EH (cell line): ENCODE measurements at regions not wholly inside any gene's neighbourhood (a gene's known extent, or its start where the extent isn't known, plus 50 kb on each side); places are given as distances from the start of the nearest gene placed in this dataset.
"Not testable (repeated sequence)": the region's sequence is repeated elsewhere in the genome, so short reads cannot be mapped to it uniquely, and the experiment has no call there.

Experiments used
- DNase-seq: peaks from one replicate; pipeline ENCODE4 v3.0.0-alpha.2; 2015; ENCODE audit warnings: low read depth

- no peak for DNase-seq
Observed at GRCh38 chr3:80334534-80334933, 566.7 kb upstream of the ROBO1 start.

- DNase-seq: no peak
Observed at GRCh38 chr3:80331494-80332170, 563.8 kb upstream of the ROBO1 start.

GRCh38 chr3:80314541-80314940 is 546.7 kb upstream of the ROBO1 start:
- not testable (repeated sequence) for DNase-seq

GRCh38 chr3:80308637-80309036 is 540.8 kb upstream of the ROBO1 start:
- DNase-seq: no peak

GRCh38 chr3:80307844-80308243 is 540.0 kb upstream of the ROBO1 start:
- DNase-seq: no peak

- DNase-seq: no peak
Observed at GRCh38 chr3:80297720-80298119, 529.9 kb upstream of the ROBO1 start.

GRCh38 chr3:80285388-80285787 is 517.6 kb upstream of the ROBO1 start:
- DNase-seq: no peak

GRCh38 chr3:80283783-80284182 is 516.0 kb upstream of the ROBO1 start:
- DNase-seq: no peak

GRCh38 chr3:80278056-80278455 is 510.3 kb upstream of the ROBO1 start:
- DNase-seq: no peak

GRCh38 chr3:80275120-80275519 is 507.3 kb upstream of the ROBO1 start:
- no peak for DNase-seq

- no peak for DNase-seq
Observed at GRCh38 chr3:80263260-80263659, 495.5 kb upstream of the ROBO1 start.

- DNase-seq: no peak
Observed at GRCh38 chr3:80261082-80261481, 493.3 kb upstream of the ROBO1 start.

GRCh38 chr3:80259736-80260135 is 491.9 kb upstream of the ROBO1 start:
- DNase-seq: no peak

GRCh38 chr3:80252113-80252512 is 484.3 kb upstream of the ROBO1 start:
- no peak for DNase-seq

- no peak for DNase-seq
Observed at GRCh38 chr3:80247766-80248165, 480.0 kb upstream of the ROBO1 start.

GRCh38 chr3:80244390-80244789 is 476.6 kb upstream of the ROBO1 start:
- no peak for DNase-seq

- no peak for DNase-seq
Observed at GRCh38 chr3:80241791-80242190, 474.0 kb upstream of the ROBO1 start.

- no peak for DNase-seq
Observed at GRCh38 chr3:80239301-80239700, 471.5 kb upstream of the ROBO1 start.

- DNase-seq: no peak
Observed at GRCh38 chr3:80238606-80239005, 470.8 kb upstream of the ROBO1 start.

GRCh38 chr3:80238152-80238551 is 470.4 kb upstream of the ROBO1 start:
- no peak for DNase-seq

- no peak for DNase-seq
Observed at GRCh38 chr3:80234706-80235105, 466.9 kb upstream of the ROBO1 start.

GRCh38 chr3:80233576-80233975 is 465.8 kb upstream of the ROBO1 start:
- DNase-seq: no peak

- DNase-seq: no peak
Observed at GRCh38 chr3:80232760-80233159, 465.0 kb upstream of the ROBO1 start.

GRCh38 chr3:80230962-80231361 is 463.2 kb upstream of the ROBO1 start:
- no peak for DNase-seq

- no peak for DNase-seq
Observed at GRCh38 chr3:80227216-80227615, 459.4 kb upstream of the ROBO1 start.
